ENCODE measurements at regions not wholly inside any gene's neighbourhood (a gene's known extent, or its start where the extent isn't known, plus 50 kb on each side); places are given as distances from the start of the nearest gene placed in this dataset.
A peak's percentile ranks its signal among the peaks of the same experiment; 100 is the strongest.

DNA sequence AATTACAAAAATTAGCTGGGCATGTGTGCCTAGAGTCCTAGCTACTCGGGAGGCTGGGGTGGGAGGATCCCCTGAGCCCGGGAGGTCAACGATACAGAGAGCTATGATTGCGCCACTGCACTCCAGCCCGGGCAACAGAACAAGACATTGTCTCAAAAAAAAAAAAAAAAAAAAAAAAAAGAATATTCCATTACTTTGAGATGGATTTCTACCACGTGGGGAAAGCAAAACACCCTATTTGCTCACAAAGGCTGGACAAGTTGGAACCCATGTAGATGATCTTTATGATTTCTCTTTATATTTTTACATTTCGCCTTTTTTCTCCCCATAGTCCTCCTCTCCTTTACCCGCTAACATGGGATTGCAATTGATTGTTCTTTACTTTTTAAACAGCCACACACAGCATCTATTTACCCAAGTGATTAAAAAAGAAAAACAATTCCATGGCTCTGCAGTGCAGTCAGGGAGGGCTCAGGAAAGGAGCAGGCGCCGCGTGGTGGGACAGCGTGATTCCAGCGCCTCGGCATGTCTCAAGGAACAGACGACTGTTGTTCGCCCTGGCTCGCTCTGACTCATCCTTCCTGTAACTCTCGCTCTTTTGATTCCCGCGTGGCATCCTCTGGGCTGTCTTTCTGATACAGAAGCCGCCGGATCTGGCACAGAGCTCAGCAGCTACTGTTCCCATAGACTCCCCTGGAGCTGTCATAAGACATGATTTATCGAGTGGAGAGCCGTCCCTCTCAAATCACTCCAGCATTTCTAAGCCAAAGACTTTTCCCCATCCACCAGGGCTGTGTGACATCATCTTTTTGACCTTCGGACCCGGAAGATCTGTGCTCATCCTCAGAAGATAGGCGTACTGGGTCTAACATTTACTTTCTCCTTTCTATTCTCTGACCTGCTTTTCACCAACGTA is 230.4 kb upstream of the AGAP1 start:
- peak; percentile 78 for DNase-seq

DNA sequence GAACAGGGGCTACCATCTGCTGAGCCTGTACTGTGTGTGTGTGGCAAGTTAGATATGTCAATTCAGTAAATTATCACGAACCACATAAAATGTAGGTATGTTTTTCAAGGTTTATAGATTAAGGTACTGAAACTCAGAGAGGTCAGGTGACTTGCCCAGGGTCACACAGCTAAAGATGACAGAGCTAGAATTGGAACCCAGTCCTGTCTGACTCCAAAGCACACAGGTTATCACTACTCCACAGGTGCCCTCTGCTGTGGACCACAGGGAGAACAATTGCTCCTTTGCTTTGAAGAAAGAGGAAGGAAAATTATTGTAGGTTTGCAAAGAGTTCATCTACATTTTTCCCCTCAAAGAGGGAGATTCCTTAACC is 229.7 kb upstream of the AGAP1 start:
- DNase-seq = no peak

DNA sequence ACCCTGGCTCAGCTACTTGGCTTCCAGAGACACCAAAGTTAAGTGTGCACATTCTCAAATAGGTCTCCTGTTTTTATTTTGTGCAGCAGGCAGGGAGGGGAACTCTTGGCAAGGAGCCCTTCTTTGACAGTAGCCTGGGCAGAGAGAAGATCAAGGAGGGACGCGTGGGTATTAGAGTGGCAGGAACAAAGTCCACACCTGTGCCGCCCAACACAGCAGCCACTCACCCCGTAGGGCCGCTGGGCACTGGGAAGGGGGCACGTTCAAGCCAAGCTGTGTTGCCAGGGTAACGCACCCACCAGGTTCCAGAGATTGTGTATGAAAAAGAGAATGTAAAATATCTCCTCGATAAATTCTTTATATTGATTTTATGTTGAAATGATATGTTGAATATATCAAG is 229.3 kb upstream of the AGAP1 start:
- DNase-seq = no peak

DNA sequence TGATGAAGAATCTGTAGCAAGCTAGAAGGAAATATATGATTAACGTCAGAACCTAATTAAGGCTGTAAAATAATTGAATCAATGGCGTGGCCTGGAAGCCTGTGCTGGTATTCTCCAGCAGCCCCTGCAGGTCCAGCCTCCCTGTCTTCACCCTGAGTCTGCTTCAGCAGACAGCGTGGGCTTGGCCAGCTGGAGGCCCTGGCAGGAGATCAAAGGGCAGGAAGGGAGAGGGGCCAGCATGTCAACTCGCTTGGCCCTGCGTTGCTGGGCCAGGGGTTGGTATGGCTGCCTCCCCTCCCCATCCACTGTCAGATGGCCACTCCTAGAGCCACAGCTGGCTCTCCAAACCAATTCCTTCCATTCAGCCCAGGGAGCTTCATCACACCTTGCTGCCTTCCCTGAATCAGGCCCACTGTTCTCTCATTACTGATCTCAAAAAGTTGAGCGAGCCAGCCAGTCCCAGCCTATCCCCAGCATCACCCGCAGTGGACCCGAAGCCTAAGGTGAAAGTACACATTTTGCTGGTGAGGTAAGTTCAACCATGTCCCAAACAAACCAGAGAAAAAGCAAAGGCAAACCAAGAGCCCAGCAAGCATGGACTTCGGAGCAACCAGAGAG is 228.4 kb upstream of the AGAP1 start:
- DNase-seq = no peak

DNA sequence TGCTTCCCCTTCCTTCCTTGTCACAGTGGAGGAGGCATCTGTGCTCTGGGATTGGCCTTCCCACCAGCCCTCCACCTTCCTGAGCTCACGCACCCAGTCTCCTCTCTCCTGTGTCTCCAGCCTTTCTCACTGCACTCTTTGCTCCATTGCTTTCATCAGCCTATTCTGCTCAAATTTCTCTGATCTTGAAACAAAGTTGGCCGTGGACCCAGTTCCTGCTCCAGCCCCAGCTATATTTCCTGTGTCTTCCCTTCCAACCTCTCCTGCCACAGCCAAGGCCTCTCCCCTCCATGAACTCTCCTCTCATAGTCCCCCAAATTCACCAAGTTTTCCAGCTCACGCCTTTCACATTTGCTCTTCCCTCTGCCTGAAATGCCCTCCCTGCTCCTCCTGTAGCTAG is 226.6 kb upstream of the AGAP1 start:
- no peak for DNase-seq

DNA sequence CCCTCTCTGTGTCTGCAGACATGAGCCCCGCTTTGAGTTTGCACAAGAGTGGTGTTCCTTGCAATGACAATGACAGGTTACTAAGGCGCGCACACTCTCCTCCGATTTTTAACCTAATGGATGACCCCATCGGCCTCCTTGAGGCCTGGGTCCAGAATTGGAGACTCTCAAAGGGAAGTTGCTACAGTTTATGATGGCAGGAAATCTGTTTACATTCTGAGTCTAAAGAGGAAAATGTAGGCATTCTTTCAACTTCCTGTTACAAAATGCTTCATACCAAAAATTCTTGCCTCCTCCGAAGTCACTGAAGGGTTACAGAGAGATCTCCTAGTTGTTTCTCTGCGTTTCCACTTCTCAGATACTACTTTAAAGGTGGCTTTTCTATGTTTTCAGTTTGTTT is 225.3 kb upstream of the AGAP1 start:
- no peak for DNase-seq

DNA sequence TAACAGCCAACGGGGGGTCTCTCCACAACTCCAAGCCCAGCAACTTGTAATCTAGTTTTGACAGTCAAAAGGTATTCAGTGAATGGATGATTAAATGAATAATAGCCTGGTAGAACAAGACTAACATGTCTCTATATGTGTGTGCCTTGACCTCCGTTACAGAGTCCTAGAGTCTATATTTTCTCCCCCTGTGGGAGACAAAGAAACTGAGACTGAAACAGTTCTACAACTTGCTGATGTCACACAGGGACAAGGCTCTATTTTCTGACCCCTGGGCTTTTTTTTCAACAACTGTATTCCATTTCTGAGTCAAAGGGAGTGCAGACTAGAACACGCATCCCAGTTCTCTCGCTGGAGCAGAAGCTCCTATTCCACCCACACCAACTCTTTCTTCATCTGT is 223.6 kb upstream of the AGAP1 start:
- DNase-seq = no peak

DNA sequence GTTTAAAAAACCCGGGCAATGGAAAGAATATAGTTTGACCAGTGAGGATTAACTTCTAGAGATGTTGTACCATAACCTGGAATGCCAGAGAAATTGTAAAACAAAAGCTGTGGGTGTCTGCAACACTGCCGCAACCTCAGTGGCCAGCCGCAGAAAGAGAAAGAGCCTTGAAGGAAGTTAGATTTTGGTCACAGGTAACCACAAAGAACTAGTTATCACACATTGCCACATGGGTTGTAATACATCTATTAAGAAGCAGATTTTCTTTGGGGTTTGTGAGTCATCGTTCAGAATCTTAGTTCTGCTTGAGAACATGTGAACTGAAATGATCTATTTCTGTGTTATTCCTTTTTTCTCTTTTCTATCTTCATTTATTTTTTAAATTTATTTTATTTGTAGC is 222.9 kb upstream of the AGAP1 start:
- DNase-seq = no peak

DNA sequence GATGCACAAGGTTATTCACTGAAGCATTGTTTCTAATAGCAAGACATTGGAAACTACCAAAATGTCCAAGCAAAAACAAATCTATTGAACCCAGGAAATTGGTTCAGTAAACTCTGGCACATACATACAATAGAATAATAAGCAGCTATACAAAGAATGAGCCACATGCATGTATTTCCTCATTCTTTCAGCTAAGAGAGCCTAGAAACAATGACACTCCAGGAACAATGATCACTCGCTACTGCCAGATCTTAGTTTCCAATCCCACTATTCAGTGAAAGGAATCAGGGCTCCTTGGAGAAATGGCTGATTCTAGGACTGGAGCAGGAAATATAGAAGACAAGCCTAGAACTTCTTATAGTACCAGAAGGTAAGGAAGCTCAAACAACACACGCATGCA is 221.9 kb upstream of the AGAP1 start:
- no peak for DNase-seq

DNA sequence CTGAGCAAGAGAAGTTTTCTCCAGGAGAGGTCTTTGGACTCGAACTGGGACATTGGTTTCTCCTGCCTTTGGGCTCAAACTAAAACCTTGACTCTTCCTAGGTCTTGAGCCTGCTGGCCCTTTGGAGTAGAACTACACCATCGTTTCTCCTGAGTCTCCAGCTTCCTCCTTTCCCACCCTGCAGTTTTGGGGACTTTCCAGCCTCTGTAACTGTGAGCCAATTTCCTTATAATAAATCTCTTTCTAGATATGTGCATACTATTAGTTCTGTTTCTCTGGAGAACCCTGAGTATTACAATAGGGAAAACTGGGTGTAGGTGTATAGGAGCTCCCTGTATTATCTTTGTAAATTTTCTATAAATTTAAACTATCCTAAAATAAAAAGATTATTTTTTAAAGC is 219.8 kb upstream of the AGAP1 start:
- no peak for DNase-seq

DNA sequence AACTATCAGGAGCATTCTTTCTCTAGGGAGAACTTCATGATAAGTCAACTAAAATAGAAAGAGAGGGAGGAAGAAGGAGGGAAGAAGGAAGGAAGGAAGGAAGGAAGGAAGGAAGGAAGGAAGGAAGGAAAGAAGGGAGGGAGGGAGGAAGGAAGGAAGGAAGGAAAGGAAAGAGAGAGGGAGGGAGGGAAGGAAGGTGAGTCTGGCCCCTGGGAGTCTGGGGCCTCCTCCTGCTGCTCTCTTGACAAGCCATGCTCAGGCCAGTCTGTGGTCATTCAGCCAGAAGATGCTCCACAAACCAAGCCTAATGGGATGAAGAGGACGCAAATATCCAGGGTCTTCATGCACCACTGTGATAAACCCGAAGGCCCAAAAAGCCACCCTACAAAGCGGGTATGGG is 216.4 kb upstream of the AGAP1 start:
- no peak for DNase-seq

DNA sequence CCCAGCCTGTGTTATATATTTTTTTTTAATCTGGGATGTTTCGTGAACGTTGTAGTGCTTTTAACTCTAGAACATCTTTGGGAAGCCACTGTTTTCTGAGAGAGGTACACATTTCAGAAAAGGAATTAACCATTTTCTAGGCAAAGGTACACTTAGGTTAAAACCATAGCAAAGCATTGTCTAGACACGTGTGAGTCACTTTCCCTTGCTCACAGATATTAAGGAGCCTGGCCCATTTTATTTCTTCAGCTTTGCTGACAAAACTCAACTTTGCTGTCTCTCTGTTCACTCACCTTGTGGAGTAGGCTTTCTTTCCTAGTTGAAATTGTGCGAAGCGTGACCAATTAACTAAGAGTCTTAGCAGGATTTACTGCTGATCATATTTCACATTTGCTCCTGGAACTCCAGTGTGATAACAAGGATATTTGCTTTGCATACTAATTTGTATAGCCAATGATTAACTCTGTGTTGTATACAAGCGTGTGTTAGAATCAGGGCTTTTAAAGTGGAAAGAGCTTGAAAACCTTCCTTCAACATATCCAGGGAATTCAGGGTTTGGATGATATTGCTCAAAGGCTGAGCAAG is 215.0 kb upstream of the AGAP1 start:
- no peak for DNase-seq

DNA sequence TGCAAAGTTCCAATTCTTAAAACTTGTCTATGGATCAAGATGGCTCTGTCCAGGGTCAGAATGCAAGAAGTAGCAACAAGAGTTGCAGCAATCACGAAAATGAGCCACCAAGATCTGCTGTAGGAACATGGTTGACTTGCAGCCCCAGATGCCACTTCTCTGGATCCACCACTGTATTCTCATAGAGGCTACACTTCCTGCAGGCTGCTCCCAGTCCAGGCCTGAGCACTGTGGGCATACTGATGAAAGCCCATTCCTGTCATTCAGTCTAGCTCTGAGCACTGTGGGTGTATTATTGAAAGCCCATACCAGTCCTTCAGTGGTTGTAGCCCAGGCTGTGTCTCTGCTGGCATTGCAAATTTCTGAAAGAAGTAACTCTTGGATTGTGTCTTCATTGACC is 213.9 kb upstream of the AGAP1 start:
- no peak for DNase-seq

DNA sequence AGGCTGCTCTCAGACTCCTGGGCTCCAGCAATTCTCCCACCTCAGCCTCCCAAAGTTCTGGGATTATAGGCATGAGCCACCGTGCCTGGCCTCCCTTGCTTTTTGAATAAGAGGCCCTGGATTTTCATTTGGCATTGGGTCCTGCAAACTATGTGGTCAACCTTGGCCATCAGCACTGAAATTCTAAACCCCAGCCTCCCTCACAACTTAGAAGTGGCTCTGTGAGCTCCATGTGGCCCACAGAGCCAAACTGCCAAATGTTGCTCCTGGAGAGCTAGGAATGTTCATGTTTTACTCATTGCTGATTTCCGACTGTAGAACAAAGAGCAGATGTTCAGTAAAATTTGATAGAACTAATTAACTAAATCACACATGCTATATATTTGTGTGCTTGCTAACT is 210.6 kb upstream of the AGAP1 start:
- no peak for DNase-seq

DNA sequence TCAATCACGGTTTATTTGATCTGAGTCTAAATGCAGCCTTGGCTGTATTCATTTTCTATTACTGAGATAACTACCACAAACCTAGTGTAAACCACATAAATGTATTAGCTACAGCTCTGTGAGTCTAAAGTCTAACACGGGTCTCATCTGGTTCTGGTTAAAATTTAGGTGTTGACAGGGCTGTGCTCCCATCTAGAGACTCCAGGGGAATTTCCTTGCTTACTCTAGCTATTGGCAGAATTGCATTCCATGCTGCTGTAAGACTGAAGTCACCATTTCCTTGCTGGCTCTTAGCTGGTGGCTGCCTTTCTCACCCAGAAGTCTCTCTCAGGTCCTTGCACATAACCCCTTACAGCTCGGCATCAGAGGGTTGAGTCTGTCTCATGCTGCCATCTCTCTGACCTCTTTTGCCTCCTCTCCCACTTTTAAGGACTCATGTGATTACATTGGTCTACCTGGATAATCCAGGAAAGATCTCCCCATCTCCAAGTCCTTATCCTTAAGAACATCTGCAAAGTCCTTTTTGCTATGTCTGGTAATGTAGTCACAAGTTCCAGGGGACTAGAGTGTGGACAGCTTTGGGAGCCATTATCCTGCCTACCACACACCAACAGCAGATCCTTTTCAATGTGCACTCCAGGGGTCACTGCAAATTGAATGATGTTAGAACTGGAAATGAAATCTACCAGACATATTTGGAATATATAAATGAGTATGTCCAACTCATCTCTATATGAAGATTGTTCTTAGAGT is 207.0 kb upstream of the AGAP1 start:
- DNase-seq = no peak

DNA sequence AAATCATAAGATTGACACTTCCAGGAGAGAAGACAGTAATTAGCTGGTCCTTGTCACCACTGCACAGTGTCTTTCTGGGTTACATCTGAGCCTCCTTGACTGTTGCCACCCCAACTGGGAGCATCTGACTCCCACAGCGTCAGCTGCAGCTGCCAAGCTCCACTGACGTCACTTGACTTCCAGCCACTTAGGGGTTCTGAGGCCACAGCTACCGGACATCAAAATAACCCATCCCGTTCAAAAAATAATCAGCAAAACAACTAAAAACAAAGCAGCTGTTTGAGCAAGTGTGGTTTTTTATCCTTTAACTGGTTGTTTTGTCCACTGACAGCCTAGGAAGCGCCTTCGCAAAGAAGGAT is 206.5 kb upstream of the AGAP1 start:
- DNase-seq = no peak

DNA sequence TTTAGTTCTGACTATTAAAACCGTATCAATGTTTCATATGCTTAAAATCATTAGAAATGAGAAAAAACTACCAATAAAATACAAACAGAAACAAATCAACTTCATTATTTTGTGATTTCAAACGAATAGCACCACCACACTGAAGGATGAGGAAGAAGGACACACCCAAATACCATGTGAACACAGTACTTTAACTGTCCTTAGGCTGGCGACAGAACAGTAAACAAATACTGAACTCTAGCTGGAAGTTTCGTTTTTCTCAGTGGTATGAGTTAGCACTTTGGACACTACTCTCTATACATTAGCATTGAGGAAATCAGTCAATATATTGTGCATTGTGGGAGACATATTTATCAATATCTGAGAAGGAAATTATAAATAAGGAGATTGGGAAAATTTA is 202.4 kb upstream of the AGAP1 start:
- DNase-seq = no peak

DNA sequence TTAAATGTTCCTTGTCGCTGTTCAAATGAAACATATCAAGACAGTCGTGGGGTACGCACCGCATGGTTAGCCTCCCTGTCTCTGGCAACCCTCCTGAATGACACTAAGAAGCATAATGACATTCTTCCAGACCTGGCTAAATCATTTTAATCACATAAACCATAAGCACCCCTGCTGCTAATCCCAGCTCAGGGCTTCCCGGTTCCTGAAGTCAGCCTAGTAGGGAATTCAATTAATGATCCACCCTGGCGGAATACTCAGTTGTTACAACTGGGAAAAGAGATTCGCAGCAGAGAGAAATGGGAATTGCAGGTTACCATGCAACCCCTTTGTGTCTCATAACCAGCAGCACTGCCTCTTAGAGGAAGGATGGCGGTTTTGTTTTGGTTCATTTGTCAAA is 200.8 kb upstream of the AGAP1 start:
- no peak for DNase-seq

DNA sequence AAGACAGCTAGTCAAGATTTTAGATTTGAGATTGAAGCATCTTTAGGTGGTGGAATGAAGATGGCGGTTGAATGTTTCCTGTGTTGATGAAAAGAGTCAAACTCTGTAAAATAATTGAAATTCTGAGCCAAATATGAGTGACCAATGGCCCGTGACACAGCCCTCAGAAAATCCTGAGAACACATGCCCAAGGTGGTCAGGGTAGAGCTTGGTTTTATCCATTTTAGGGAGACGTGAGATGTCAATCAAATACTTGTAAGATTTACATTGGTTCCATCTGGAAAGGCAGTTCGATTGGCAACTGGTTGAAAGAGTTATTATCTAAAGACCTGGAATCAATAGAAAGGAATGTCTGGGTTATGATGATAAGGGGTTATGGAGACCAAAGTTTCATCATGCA is 198.0 kb upstream of the AGAP1 start:
- DNase-seq = no peak

DNA sequence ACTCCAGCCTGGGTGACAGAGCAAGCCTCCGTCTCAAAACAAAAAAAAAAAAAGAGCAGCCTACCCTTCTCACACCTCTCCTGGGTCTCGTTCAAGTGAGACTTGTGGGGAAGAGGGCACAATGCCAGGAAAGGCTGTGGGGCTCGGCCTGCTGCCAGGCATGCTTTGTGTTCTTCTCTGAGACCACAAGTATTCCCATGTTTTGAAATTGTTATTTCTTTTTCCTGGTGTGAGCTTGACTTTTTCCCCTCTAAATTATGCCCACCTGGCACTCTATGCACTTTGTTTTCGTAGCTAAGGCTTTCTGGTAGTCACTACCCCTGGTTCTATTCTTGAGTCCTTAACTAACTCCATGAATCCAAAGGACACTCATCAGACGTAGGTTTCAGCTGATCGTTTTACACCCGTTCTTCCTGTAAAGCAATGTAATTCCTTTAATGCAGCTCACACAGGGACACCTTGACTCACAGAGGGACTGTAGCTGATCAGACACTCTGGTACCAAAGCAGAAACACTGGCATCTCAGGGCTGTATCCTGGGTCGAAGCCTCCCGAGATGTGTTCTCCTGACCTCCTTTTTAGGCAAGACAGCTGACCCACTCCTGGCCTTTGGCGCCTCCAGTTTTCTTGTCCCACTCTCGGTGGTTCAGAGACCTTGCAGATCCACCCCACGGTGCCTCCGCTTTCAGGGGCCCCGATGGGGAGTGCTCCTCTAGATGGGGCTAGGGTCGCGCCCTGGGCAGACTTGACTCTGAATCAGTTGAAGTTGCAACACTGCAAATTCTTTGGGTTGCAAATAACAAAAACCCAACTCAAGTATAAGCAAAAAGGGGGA is 193.3 kb upstream of the AGAP1 start:
- DNase-seq = no peak

DNA sequence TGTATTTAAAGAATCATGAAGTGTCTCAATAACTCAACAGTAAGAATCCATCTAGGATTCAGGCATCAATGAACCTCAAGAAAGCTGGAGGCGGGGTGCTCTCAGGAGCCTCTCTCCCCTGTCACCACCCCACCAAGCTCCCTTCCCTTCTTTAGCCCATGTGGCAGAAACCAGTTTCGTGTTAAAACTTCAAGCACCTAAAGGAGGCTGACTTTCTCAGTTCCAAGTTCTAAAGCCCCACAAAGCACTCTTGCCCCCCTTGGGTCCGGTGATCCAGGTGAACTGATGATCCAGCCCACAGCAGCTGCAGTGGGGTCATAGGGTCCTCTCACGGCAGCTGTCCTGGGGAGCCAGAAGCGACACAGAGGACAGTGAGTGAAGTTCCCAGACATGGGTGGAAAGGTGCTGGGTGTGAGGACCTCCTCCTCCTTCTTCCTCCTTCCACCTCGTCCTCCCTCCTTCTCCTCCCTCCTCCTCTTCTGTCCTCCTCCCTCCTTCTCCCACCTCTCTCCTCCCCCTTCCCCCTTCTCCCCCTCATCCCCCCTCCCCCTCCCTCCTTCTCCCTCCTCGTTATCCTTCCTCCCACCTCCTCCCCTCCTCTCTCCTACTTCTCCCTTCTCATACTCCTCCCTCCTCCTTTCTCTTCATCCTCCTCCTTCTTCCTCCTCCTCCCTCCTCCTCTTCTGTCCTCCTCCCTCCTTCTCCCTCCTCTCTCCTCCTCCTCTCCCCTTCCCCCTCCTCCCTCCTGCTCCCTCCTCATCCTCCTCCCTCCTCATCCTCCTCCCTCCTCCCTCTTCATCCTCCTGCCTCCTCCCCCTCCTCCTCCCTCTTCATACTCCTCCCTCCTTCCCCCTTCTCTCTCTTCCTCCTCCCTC is 192.4 kb upstream of the AGAP1 start:
- DNase-seq = no peak
